ENCODE measurements at regions not wholly inside any gene's neighbourhood (a gene's known extent, or its start where the extent isn't known, plus 50 kb on each side); places are given as distances from the start of the nearest gene placed in this dataset.

DNA sequence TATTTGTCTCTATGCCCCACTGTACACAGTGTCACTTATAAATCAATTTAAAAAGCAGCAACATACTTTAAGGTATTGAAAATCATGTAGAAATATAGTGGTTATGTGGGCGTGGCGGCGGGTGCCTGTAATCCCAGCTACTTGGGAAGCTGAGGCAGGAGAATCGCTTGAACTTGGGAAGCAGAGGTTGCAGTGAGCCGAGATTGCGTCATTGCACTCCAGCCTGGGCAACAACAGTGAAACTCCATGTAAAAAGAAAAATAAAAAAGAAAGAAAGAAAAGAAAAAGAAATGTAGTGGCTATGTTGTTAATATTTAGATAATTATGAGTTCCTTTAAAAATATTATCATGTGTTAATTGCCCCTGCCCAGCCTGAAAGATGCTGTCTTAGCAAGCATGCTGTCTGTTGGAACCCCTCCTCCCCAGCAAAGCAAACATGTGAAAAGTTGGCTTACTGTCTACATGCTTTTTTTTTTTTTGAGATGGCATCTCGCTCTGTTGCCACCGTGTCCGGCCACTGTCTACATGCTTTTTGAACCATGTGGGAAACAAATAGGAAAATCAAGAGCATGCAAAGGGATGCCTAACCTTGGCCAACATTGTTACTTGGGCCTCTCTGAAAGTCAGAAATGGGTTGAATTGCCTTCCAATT lies 151.4 kb upstream of the TSHZ2 start:
- no peak for TF ChIP-seq CTCF (IDR thresholded peaks at IDR 0.05; ENCODE audit: low read depth, low read length, missing input control)
- TF ChIP-seq, protein P1, sequence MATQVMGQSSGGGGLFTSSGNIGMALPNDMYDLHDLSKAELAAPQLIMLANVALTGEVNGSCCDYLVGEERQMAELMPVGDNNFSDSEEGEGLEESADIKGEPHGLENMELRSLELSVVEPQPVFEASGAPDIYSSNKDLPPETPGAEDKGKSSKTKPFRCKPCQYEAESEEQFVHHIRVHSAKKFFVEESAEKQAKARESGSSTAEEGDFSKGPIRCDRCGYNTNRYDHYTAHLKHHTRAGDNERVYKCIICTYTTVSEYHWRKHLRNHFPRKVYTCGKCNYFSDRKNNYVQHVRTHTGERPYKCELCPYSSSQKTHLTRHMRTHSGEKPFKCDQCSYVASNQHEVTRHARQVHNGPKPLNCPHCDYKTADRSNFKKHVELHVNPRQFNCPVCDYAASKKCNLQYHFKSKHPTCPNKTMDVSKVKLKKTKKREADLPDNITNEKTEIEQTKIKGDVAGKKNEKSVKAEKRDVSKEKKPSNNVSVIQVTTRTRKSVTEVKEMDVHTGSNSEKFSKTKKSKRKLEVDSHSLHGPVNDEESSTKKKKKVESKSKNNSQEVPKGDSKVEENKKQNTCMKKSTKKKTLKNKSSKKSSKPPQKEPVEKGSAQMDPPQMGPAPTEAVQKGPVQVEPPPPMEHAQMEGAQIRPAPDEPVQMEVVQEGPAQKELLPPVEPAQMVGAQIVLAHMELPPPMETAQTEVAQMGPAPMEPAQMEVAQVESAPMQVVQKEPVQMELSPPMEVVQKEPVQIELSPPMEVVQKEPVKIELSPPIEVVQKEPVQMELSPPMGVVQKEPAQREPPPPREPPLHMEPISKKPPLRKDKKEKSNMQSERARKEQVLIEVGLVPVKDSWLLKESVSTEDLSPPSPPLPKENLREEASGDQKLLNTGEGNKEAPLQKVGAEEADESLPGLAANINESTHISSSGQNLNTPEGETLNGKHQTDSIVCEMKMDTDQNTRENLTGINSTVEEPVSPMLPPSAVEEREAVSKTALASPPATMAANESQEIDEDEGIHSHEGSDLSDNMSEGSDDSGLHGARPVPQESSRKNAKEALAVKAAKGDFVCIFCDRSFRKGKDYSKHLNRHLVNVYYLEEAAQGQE (IDR thresholded peaks at IDR 0.05): no peak
